HL-60 (cell line): ENCODE measurements at regions not wholly inside any gene's neighbourhood (a gene's known extent, or its start where the extent isn't known, plus 50 kb on each side); places are given as distances from the start of the nearest gene placed in this dataset.

Experiments used
- GABPA ChIP-seq: IDR thresholded peaks from 2 replicates; pipeline ENCODE4 v1.6.1; 2012; ENCODE audit warnings: low read depth
- POLR2AphosphoS5 ChIP-seq: IDR thresholded peaks from 2 replicates; pipeline ENCODE4 v1.6.1; 2012; ENCODE audit warnings: low read depth
- TF ChIP-seq, protein P1 (sequence below): IDR thresholded peaks from one replicate; pipeline ENCODE4 v1.5.1; 2011; ENCODE audit warnings: low read length, control low read depth, inconsistent platforms; ENCODE audit not compliant: insufficient read depth
- TF ChIP-seq, protein P2 (sequence below): IDR thresholded peaks from 2 replicates; pipeline ENCODE4 v1.6.1; 2012; ENCODE audit warnings: low read depth; ENCODE audit not compliant: insufficient replicate concordance

DNA sequence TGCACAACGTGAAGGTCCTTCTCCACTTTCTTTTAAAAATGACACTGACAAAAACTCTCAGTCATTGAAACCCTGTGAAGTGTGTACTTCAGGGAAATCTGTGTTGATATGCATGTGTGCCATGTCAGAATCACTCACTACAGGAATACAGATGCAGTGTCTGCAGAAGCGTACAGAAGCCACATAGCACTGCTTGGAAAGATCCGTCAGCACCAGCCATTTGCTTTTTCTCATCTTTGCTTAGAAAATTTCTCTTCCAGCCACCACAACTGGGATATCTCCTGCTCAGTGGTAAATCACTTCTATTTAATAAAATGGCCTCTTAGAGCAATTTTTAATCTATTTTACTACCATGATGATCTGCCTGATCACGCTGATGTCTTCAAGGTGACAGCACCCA lies 91.3 kb upstream of the ARHGEF26 start:
- TF ChIP-seq, protein P1, sequence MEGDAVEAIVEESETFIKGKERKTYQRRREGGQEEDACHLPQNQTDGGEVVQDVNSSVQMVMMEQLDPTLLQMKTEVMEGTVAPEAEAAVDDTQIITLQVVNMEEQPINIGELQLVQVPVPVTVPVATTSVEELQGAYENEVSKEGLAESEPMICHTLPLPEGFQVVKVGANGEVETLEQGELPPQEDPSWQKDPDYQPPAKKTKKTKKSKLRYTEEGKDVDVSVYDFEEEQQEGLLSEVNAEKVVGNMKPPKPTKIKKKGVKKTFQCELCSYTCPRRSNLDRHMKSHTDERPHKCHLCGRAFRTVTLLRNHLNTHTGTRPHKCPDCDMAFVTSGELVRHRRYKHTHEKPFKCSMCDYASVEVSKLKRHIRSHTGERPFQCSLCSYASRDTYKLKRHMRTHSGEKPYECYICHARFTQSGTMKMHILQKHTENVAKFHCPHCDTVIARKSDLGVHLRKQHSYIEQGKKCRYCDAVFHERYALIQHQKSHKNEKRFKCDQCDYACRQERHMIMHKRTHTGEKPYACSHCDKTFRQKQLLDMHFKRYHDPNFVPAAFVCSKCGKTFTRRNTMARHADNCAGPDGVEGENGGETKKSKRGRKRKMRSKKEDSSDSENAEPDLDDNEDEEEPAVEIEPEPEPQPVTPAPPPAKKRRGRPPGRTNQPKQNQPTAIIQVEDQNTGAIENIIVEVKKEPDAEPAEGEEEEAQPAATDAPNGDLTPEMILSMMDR = no peak
- TF ChIP-seq POLR2AphosphoS5 (no peak), GABPA (no peak)
- TF ChIP-seq, protein P2, sequence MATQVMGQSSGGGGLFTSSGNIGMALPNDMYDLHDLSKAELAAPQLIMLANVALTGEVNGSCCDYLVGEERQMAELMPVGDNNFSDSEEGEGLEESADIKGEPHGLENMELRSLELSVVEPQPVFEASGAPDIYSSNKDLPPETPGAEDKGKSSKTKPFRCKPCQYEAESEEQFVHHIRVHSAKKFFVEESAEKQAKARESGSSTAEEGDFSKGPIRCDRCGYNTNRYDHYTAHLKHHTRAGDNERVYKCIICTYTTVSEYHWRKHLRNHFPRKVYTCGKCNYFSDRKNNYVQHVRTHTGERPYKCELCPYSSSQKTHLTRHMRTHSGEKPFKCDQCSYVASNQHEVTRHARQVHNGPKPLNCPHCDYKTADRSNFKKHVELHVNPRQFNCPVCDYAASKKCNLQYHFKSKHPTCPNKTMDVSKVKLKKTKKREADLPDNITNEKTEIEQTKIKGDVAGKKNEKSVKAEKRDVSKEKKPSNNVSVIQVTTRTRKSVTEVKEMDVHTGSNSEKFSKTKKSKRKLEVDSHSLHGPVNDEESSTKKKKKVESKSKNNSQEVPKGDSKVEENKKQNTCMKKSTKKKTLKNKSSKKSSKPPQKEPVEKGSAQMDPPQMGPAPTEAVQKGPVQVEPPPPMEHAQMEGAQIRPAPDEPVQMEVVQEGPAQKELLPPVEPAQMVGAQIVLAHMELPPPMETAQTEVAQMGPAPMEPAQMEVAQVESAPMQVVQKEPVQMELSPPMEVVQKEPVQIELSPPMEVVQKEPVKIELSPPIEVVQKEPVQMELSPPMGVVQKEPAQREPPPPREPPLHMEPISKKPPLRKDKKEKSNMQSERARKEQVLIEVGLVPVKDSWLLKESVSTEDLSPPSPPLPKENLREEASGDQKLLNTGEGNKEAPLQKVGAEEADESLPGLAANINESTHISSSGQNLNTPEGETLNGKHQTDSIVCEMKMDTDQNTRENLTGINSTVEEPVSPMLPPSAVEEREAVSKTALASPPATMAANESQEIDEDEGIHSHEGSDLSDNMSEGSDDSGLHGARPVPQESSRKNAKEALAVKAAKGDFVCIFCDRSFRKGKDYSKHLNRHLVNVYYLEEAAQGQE = no peak
